ENCODE measurements at regions not wholly inside any gene's neighbourhood (a gene's known extent, or its start where the extent isn't known, plus 50 kb on each side); places are given as distances from the start of the nearest gene placed in this dataset.

GRCh38 chr3:124574012-124574411, 156.2 kb upstream of the UMPS start:
- no peak for DNase-seq (ENCODE audit: low read depth)
- no peak for TF ChIP-seq CTCF (IDR thresholded peaks at IDR 0.05; ENCODE audit: insufficient read depth, low read depth, low read length, missing control alignments)
- H3K4me3 ChIP-seq (ENCODE audit: low read depth, low read length), result no peak overlapping the region

DNA sequence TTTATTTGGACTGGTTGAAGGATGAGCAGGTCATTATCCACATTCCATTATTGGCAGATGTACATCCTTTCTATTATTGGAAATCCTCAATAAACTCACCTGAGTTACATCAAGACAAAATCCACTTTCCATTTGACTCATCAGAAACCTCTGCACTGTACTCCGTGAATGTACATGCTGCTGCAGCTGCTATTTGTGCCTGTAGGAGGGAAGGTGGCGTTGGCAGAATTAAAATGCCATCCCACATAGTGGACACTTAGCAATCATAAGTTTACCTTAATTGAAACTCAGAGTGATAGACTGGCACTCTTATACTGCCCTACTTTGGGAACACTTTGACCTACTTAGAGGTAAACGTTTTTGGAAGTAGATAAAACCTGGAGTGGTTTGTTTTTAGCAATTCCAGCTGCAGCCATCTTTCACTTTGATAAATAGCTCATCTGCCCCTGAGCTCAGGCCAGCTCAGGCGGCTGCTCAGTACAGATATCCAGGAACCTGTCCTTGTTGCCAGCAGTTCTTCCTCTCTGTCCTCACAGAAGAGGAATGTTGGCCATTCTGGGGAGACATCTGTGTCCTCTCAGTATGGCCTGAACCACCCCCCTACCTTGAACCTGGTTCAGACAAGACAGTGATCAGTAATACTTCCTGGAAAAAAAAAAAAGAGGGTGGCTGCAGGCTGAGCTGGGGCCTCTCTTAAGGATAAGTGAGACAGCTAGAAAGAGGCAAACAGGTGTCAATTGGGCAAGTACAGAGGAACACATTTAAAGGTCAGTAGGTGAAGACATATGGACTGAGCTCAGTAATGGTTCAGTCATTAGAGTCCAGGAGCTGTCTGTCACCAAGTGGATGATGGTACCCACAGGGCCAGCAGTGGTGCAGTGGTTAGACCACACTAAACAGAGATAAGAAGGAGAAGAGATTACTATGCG, 153.4 kb upstream of the UMPS start:
- H3K4me3 ChIP-seq (ENCODE audit: low read depth, low read length), result no peak overlapping the region
- TF ChIP-seq CTCF (IDR thresholded peaks at IDR 0.05; ENCODE audit: insufficient read depth, low read depth, low read length, missing control alignments), result peak; percentile 22
- peak; percentile 57 for DNase-seq (ENCODE audit: low read depth)

DNA sequence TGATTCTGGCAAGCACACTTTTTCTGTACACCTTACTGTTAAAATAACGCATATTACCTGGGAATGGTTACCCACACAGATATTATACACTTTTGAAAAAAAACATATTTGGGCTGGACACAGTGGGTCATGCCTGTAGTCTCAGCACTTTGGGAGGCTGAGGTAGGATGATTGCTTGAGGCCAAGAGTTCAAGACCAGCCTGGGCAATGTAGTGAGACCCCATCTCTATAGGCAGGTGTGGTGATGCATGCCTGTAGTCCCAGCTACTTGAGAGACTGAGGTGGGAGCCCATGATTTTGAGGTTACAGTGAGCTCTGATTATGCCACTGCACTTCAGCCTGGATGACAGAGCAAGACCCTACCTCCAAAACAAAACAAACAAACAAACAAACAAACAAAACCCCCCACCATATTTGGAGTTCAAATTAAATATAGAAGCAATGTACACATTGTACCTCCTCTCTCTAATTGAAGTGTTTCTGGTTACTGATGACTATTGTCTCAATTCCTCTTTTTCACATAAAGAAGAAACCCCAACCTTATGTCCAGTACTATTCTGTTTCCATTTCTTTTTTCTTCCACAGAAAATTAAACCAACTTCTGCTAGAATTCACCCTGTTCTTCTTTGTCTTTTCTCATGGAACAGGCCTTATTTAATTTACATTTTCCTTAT, 152.6 kb upstream of the UMPS start:
- DNase-seq (ENCODE audit: low read depth), result no peak
- no peak for TF ChIP-seq CTCF (IDR thresholded peaks at IDR 0.05; ENCODE audit: insufficient read depth, low read depth, low read length, missing control alignments)
- H3K4me3 ChIP-seq (ENCODE audit: low read depth, low read length), result no peak overlapping the region

DNA sequence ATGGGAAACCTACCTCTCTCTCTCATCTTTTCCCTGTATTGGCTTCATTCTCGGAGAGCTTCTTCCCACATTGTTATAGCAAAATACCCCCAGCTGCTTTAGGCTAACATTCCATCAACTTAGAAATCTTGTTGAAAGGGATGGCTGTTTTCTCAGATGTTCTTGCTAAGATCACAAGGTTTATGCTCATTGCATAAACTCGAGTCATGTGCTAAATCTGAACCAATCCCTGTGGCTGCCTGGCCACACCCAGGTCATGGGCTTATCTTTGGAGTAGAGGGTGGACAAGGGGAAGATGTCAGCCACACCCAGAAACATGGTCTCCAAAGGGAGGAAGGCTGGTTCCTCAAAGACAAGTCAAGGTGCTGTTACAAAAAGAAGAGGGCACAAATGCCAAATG, 150.6 kb upstream of the UMPS start:
- H3K4me3 ChIP-seq (ENCODE audit: low read depth, low read length), result no peak overlapping the region
- no peak for DNase-seq (ENCODE audit: low read depth)
- no peak for TF ChIP-seq CTCF (IDR thresholded peaks at IDR 0.05; ENCODE audit: insufficient read depth, low read depth, low read length, missing control alignments)

GRCh38 chr3:124582196-124582595, 148.1 kb upstream of the UMPS start:
- TF ChIP-seq CTCF (IDR thresholded peaks at IDR 0.05; ENCODE audit: insufficient read depth, low read depth, low read length, missing control alignments), result no peak
- DNase-seq (ENCODE audit: low read depth), result no peak
- H3K4me3 ChIP-seq (ENCODE audit: low read depth, low read length), result no peak overlapping the region

DNA sequence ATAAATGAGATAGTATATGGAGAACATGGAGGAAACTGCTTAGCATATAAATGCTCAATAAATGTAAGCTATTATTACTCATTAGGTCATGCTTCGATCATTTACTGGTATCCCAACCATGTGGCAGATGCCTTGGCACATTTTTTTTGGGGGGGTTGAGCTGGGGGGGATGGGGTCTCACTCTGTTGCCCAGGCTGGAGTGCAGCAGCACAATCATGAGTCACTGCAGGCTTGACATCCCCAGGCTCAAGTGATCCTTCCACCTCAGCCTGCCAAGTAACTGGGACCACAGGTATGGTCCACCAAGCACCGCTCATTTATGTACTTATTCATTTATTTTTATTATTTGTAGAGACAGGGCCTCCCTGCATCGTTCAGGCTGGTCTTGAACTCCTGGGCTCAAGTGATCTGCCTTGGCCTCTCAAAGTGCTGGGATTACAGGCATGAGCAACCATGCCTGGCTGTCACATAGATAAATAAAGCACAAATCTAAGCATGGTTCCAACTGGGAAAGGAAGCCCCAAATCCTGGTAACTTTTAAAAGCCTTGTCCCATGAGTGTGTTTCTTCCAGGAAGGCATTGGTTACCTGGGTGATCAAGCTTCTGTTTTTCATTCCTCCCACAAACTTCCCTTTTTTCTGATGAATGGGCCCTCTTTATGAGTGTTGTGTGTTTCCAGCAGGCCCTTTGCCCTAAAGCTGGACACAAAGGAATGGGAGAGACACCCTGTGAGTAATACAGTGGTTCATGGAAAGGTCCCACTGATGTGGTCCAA, 147.4 kb upstream of the UMPS start:
- H3K4me3 ChIP-seq (ENCODE audit: low read depth, low read length), result no peak overlapping the region
- DNase-seq (ENCODE audit: low read depth), result no peak
- no peak for TF ChIP-seq CTCF (IDR thresholded peaks at IDR 0.05; ENCODE audit: insufficient read depth, low read depth, low read length, missing control alignments)
